Natural killer cell (primary cell): ENCODE measurements at regions not wholly inside any gene's neighbourhood (a gene's known extent, or its start where the extent isn't known, plus 50 kb on each side); places are given as distances from the start of the nearest gene placed in this dataset.

Experiments
- ATAC-seq, 3 donors: fragments of 150-1000 bp in 2 of 3; fragments of 200-7000 bp in 1 of 3; cut with Tn5 transposase; 1 replicate in 1 of 3; 2 replicates in 2 of 3; pipeline ENCODE4 v1.10.0; 2021; ENCODE audit warnings: mild to moderate bottlenecking in 2 of 3, moderate library complexity in 2 of 3
- DNase-seq, 2 donors: peaks; one replicate each; pipeline versions ENCODE4 v3.0.0 to v3.0.0-alpha.2; 2013 to 2021; ENCODE audit warnings: mixed read lengths in 1 of 2
- H3K27ac ChIP-seq: one replicate; pipeline ENCODE4 v1.5.1; 2013; ENCODE audit warnings: mild to moderate bottlenecking, low read length
- H3K27me3 ChIP-seq: one replicate; pipeline ENCODE4 v1.6.1; 2013; ENCODE audit warnings: low read length; ENCODE audit not compliant: control insufficient read depth, insufficient read depth
- H3K36me3 ChIP-seq: one replicate; pipeline ENCODE4 v1.6.1; 2013; ENCODE audit warnings: low read length; ENCODE audit not compliant: control insufficient read depth, insufficient read depth
- H3K4me1 ChIP-seq: one replicate; pipeline ENCODE4 v1.6.1; 2013; ENCODE audit warnings: low read length; ENCODE audit not compliant: control insufficient read depth, insufficient read depth
- H3K4me3 ChIP-seq: one replicate; pipeline ENCODE4 v1.5.1; 2013; ENCODE audit warnings: low read length
- H3K9me3 ChIP-seq: one replicate; pipeline ENCODE4 v1.6.1; 2013; ENCODE audit warnings: low read length; ENCODE audit not compliant: control insufficient read depth, insufficient read depth
- H3K27ac Mint-ChIP-seq, 2 donors: one replicate each; pipeline ENCODE4 v1.8.0; 2022; ENCODE audit warnings: mild to moderate bottlenecking in 2 of 2, mixed read lengths in 2 of 2, moderate library complexity in 1 of 2
- H3K27me3 Mint-ChIP-seq, 2 donors: one replicate each; pipeline ENCODE4 v1.8.0; 2022; ENCODE audit warnings: low read depth in 2 of 2, mixed read lengths in 2 of 2
- H3K36me3 Mint-ChIP-seq: one replicate; pipeline ENCODE4 v1.8.0; 2022; ENCODE audit warnings: mixed read lengths
- H3K4me1 Mint-ChIP-seq, 2 donors: one replicate each; pipeline ENCODE4 v1.8.0; 2022; ENCODE audit warnings: mixed read lengths in 2 of 2
- H3K4me3 Mint-ChIP-seq: one replicate; pipeline ENCODE4 v1.8.0; 2022; ENCODE audit warnings: mild to moderate bottlenecking, moderate library complexity, mixed read lengths
- H3K9me3 Mint-ChIP-seq, 2 donors: one replicate each; pipeline ENCODE4 v1.8.0; 2022; ENCODE audit warnings: mixed read lengths in 2 of 2
- WGBS: methylation state at CpG from one replicate; pipeline ENCODE4 v1.1.7; 2013; ENCODE audit warnings: missing lambda C conversion rate; ENCODE audit not compliant: insufficient coverage; 5-methylcytosine and 5-hydroxymethylcytosine counted together
- intact Hi-C: fragments of 100-400 bp; cut with micrococcal nuclease; formaldehyde crosslinking; loops from one replicate; pipeline ENCODE4 v1.14.2; 2022
- TF ChIP-seq, protein P1 (sequence below): fragments of 200-600 bp; IDR thresholded peaks from one replicate; pipeline ENCODE4 v1.8.0; 2022; ENCODE audit warnings: antibody characterized with exemption

DNA sequence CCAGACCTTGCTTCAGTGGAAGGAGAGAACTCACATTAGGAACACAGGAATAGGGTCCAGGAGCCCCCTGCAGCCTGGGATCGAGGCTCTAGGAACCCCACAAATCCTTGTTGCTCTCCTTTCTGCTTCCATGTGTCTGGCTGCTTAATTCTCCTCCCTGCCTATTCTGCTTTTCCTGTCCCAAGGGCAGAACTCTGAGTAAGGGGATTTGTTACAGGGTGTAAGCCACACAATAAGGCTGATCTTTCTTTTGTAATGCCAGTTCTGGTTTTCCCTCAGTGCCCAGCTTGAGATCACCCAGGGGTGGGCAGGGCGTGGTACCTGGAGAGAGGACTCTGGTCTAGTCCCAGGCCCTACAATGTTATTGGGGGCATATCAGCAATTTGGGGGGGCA lies 119.6 kb upstream of the MGAT5 start:
- no peak overlapping the region for H3K4me3 Mint-ChIP-seq
- no peak overlapping the region for H3K27ac ChIP-seq

DNA sequence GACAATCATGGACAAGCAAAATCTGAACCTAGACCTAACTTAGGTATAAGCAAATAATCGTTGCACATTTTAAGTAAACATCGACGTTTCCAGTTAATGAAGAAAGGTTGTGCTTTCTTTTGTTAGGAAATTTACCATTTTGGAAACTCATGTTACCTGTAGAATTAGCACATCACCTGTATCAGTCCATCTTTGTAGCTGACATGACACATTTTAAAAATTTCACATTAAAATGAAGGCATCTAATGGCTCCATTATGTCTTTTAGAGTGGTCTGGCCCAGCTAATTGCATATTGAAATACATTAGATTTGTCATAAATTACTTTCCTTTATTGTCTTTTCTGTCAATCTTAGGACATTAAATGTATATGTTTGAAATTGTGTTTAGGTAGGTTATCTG lies 119.0 kb upstream of the MGAT5 start:
- no peaks in the 10 kb centered on the region for H3K27me3 Mint-ChIP-seq
- no peak overlapping the region for H3K4me3 ChIP-seq
- H3K9me3 ChIP-seq: no peaks in the 10 kb centered on the region
- peaks cover 42 to 43% of the 10 kb centered on the region in 2 donors for H3K4me1 Mint-ChIP-seq
- no peaks in the 10 kb centered on the region for H3K9me3 Mint-ChIP-seq
- no peak overlapping the region for H3K27ac ChIP-seq
- WGBS: 92% methylated on average over 3 of the region's 3 CpGs
- H3K36me3 Mint-ChIP-seq: no peaks in the 10 kb centered on the region
- peaks cover 17% of the 10 kb centered on the region for H3K4me1 ChIP-seq
- H3K36me3 ChIP-seq: peaks cover 3% of the 10 kb centered on the region
- no peak overlapping the region for H3K27ac Mint-ChIP-seq
- intact Hi-C loops: no loop called here
- TF ChIP-seq, protein P1, sequence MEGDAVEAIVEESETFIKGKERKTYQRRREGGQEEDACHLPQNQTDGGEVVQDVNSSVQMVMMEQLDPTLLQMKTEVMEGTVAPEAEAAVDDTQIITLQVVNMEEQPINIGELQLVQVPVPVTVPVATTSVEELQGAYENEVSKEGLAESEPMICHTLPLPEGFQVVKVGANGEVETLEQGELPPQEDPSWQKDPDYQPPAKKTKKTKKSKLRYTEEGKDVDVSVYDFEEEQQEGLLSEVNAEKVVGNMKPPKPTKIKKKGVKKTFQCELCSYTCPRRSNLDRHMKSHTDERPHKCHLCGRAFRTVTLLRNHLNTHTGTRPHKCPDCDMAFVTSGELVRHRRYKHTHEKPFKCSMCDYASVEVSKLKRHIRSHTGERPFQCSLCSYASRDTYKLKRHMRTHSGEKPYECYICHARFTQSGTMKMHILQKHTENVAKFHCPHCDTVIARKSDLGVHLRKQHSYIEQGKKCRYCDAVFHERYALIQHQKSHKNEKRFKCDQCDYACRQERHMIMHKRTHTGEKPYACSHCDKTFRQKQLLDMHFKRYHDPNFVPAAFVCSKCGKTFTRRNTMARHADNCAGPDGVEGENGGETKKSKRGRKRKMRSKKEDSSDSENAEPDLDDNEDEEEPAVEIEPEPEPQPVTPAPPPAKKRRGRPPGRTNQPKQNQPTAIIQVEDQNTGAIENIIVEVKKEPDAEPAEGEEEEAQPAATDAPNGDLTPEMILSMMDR: no peak
- no peak for ATAC-seq
- H3K27me3 ChIP-seq: no peaks in the 10 kb centered on the region
- no peak overlapping the region for H3K4me3 Mint-ChIP-seq
- no peak for DNase-seq

More for the DNA sequence above, 119.6 kb upstream of the MGAT5 start:
- DNase-seq (no peak), ATAC-seq (no peak)
- WGBS: 95% methylated on average over 2 of the region's 2 CpGs
- H3K36me3 ChIP-seq: peaks cover 3% of the 10 kb centered on the region
- Mint-ChIP-seq H3K9me3 (no peaks in the 10 kb centered on the region), H3K27me3 (no peaks in the 10 kb centered on the region), H3K36me3 (no peaks in the 10 kb centered on the region), H3K4me1 (peaks cover 43 to 45% of the 10 kb centered on the region in 2 donors), H3K27ac (no peak overlapping the region)
- H3K27me3 ChIP-seq: no peaks in the 10 kb centered on the region
- intact Hi-C loops: no loop called here
- no peaks in the 10 kb centered on the region for H3K9me3 ChIP-seq
- H3K4me1 ChIP-seq: peaks cover 15% of the 10 kb centered on the region
- TF ChIP-seq, protein P1: no peak
- no peak overlapping the region for H3K4me3 ChIP-seq

DNA sequence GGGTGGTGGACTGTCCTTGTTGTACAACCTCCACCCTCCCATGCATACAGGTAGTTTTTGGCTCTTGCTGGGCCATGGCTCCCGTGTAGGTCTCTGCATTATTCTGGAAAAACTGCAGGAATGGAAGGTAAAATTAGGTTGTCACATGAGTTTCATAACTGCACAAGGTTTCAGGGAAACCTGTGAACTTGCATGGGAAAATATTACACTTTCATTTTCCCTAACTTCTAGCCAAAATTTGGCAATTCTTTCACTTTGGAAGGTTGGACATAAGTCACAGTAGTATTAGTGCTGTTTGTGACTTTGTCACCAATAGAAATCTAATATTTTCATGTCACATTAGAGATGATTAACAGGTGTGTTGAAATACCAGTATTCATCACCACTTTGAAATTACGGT lies 118.1 kb upstream of the MGAT5 start:
- Mint-ChIP-seq H3K36me3 (no peaks in the 10 kb centered on the region), H3K4me3 (no peak overlapping the region), H3K9me3 (no peaks in the 10 kb centered on the region), H3K27ac (no peak overlapping the region), H3K27me3 (no peaks in the 10 kb centered on the region), H3K4me1 (peaks cover 52 to 53% of the 10 kb centered on the region in 2 donors)
- Histone ChIP-seq H3K27me3 (no peaks in the 10 kb centered on the region), H3K9me3 (no peaks in the 10 kb centered on the region), H3K27ac (no peak overlapping the region), H3K4me3 (no peak overlapping the region), H3K4me1 (peaks cover 26% of the 10 kb centered on the region), H3K36me3 (peaks cover 3% of the 10 kb centered on the region)
- intact Hi-C loops: no loop called here
- WGBS: 86% methylated on average over 2 of the region's 2 CpGs
- DNase-seq (no peak), ATAC-seq (no peak)
- TF ChIP-seq, protein P1: no peak

DNA sequence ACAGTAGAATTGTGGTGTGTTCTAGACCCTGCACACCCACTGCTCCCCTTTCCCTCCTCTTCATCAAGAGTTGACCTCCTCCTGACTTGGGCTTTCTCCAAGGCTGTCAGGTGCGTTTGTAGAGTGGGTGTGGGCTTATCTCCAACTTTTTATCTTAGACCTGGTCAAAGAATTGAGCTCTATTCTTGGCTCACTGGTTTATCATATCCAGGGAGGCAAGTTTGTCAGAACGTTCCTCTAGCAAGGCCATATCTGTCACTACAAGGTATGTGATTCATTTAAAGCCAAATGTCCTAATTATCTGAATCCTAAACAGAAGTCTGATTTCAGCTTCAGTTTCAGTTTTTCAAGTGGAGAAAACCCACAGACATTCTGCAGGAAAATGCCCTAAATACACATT lies 117.1 kb upstream of the MGAT5 start:
- Mint-ChIP-seq H3K9me3 (no peaks in the 10 kb centered on the region), H3K36me3 (no peaks in the 10 kb centered on the region), H3K4me1 (peaks cover 60 to 63% of the 10 kb centered on the region in 2 donors), H3K27ac (no peak overlapping the region), H3K27me3 (no peaks in the 10 kb centered on the region), H3K4me3 (no peak overlapping the region)
- DNase-seq: no peak
- intact Hi-C loops: no loop called here
- Histone ChIP-seq H3K4me1 (peaks cover 32% of the 10 kb centered on the region), H3K9me3 (no peaks in the 10 kb centered on the region), H3K4me3 (no peak overlapping the region), H3K27me3 (no peaks in the 10 kb centered on the region), H3K27ac (no peak overlapping the region), H3K36me3 (peaks cover 2% of the 10 kb centered on the region)
- TF ChIP-seq, protein P1: no peak
- WGBS: 15% methylated on average over 1 of the region's 2 CpGs
- ATAC-seq: no peak
